ENCODE measurements at regions not wholly inside any gene's neighbourhood (a gene's known extent, or its start where the extent isn't known, plus 50 kb on each side); places are given as distances from the start of the nearest gene placed in this dataset.

DNA sequence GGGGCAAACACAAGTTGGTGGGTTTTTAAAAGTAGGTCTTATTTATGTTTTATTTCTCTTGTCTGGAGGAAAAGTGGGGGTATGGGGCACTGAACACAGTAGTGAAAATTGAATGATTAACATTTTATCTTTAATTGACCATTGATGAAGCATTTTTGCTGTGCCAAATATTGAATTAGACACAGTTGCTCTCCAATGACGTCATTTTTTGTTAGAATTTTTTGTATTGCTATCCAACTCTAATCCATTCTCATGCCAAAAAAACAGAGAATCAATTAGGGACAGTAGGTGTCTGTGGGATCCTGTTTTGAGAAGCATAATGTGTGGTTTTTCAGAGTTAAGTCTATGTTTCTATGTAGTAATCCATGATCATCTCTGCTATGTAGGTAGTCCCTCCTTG, 1032.8 kb downstream of the STPG2 start:
- Histone ChIP-seq H3K9me3 (no peaks in the 10 kb centered on the region), H3K27me3 (no peaks in the 10 kb centered on the region), H3K4me3 (no peak overlapping the region), H3K4me1 (no peaks in the 10 kb centered on the region), H3K27ac (no peak overlapping the region), H3K36me3 (no peaks in the 10 kb centered on the region)
- intact Hi-C loops (cut with DNase I; ENCODE audit: low total_unique reads): no loop called here
- DNase-seq: no peak
- TF ChIP-seq, protein P1, sequence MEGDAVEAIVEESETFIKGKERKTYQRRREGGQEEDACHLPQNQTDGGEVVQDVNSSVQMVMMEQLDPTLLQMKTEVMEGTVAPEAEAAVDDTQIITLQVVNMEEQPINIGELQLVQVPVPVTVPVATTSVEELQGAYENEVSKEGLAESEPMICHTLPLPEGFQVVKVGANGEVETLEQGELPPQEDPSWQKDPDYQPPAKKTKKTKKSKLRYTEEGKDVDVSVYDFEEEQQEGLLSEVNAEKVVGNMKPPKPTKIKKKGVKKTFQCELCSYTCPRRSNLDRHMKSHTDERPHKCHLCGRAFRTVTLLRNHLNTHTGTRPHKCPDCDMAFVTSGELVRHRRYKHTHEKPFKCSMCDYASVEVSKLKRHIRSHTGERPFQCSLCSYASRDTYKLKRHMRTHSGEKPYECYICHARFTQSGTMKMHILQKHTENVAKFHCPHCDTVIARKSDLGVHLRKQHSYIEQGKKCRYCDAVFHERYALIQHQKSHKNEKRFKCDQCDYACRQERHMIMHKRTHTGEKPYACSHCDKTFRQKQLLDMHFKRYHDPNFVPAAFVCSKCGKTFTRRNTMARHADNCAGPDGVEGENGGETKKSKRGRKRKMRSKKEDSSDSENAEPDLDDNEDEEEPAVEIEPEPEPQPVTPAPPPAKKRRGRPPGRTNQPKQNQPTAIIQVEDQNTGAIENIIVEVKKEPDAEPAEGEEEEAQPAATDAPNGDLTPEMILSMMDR (IDR thresholded peaks at IDR 0.05): no peak
- TF ChIP-seq POLR2A (IDR thresholded peaks at IDR 0.05): no peak

DNA sequence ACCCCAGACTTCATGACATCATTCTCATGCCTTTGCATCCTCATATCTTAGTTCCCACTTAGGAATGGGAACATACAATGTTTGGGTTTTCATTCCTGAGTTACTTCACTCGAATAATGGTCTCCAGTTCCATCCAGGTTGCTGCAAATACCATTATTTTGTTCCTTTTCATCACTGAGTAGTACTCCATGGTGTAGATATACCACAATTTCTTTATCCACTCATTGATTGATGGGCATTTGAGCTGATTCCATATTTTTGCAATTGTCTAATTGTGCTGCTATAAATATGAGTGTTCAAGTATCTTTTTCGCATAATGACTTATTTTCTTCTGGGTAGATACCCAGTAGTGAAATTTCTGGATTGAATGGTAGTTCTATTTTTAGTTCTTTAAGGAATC, 1026.8 kb downstream of the STPG2 start:
- no peak overlapping the region for H3K4me3 ChIP-seq
- intact Hi-C loops (cut with DNase I; ENCODE audit: low total_unique reads): no loop called here
- H3K4me1 ChIP-seq: no peaks in the 10 kb centered on the region
- H3K9me3 ChIP-seq: no peaks in the 10 kb centered on the region
- H3K27ac ChIP-seq: no peak overlapping the region
- no peaks in the 10 kb centered on the region for H3K36me3 ChIP-seq
- no peak for DNase-seq
- H3K27me3 ChIP-seq: no peaks in the 10 kb centered on the region
- TF ChIP-seq POLR2A (IDR thresholded peaks at IDR 0.05): no peak
- TF ChIP-seq, protein P1 (IDR thresholded peaks at IDR 0.05): no peak

DNA sequence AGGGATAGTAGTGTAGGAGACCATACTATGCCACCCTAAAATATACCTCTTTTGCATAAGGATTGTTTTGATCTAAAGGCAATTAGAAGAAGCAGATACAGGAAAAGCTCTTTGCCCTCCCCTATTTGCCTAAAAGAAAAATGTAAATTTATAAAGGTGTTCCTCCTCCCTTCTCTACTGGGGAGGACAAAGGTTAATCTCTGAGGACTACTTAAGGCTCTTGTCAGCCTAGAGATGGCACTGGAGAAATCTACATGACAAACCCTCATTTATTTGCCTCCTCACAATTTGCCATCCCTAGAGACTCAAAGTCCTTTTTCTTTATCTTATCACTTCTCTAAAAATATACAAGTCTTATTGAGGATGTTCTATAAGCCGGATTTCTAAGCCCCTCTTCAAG, 1021.8 kb downstream of the STPG2 start:
- no peaks in the 10 kb centered on the region for H3K36me3 ChIP-seq
- no peak overlapping the region for H3K4me3 ChIP-seq
- TF ChIP-seq, protein P1 (IDR thresholded peaks at IDR 0.05): no peak
- no peak for TF ChIP-seq POLR2A (IDR thresholded peaks at IDR 0.05)
- no peaks in the 10 kb centered on the region for H3K9me3 ChIP-seq
- DNase-seq: no peak
- H3K27me3 ChIP-seq: no peaks in the 10 kb centered on the region
- H3K27ac ChIP-seq: no peak overlapping the region
- intact Hi-C loops (cut with DNase I; ENCODE audit: low total_unique reads): no loop called here
- H3K4me1 ChIP-seq: no peaks in the 10 kb centered on the region

DNA sequence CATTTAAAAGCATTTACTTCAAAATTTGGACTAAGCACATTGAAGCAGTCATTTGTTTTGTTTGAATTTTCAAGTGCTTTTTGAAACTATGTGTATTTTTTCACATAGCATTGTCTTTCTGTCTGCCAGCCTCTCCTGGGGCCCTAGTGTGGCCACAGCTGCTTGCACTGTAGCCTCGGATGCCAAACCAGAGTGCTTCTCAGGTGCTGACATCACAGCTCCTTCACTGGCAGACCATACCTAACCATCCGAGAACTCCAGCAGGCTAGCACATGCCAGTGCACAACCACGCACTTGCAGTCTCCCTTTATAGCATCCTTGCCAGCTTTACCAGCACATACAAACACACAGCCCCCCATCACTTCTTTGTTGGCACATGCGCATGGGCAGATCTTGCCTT, 1019.7 kb downstream of the STPG2 start:
- no peaks in the 10 kb centered on the region for H3K36me3 ChIP-seq
- TF ChIP-seq POLR2A (IDR thresholded peaks at IDR 0.05): no peak
- TF ChIP-seq, protein P1 (IDR thresholded peaks at IDR 0.05): no peak
- intact Hi-C loops (cut with DNase I; ENCODE audit: low total_unique reads): no loop called here
- H3K4me3 ChIP-seq: no peak overlapping the region
- H3K4me1 ChIP-seq: no peaks in the 10 kb centered on the region
- H3K27ac ChIP-seq: no peak overlapping the region
- H3K27me3 ChIP-seq: no peaks in the 10 kb centered on the region
- DNase-seq: no peak
- no peaks in the 10 kb centered on the region for H3K9me3 ChIP-seq

DNA sequence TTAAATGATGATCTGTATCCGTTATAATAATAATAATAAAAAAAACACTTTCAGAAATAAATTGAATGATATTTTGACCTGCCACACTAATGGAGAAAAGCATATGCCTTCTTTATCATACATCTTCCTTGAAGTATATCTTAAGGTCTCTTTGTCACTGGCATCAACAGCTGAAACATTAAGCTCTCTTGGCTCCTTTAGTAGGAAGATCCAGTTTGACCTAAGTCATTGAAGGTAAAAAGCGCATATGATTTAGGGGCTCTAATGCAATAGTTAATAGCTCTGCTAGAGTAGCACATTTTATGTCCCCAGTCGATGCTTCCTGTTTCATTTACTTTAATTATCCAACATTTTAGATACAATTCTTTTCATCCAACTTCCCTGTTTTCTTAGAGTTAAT, 1010.8 kb downstream of the STPG2 start:
- H3K4me1 ChIP-seq: no peaks in the 10 kb centered on the region
- H3K27me3 ChIP-seq: no peaks in the 10 kb centered on the region
- H3K36me3 ChIP-seq: no peaks in the 10 kb centered on the region
- DNase-seq: no peak
- no peak overlapping the region for H3K27ac ChIP-seq
- intact Hi-C loops (cut with DNase I; ENCODE audit: low total_unique reads): no loop called here
- H3K9me3 ChIP-seq: no peaks in the 10 kb centered on the region
- no peak overlapping the region for H3K4me3 ChIP-seq
- TF ChIP-seq, protein P1 (IDR thresholded peaks at IDR 0.05): no peak
- no peak for TF ChIP-seq POLR2A (IDR thresholded peaks at IDR 0.05)
